ENCODE measurements at regions not wholly inside any gene's neighbourhood (a gene's known extent, or its start where the extent isn't known, plus 50 kb on each side); places are given as distances from the start of the nearest gene placed in this dataset.

DNA sequence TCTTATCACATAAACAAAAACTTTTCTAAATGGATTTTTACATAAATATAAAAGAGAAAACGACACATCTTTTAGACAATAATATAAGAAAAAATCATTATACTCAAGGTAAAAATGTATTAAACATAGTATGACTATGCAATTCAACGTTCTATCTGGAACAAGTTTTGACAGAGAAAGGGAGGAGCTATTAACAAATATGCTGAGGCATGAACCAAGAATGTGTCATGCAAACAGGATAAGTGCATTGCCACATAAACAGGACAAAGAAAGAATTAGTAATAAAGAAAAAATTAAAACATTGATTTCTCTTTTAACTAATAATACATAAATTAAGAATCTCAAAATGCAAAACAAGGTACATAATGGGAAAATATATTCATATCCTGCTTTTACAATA lies 1353.4 kb upstream of the GJE1 start:
- no peak overlapping the region for H3K9ac ChIP-seq (ENCODE audit: extremely low read depth, low read length, poor library complexity, severe bottlenecking)
- Mint-ChIP-seq H3K27me3 (ENCODE audit: insufficient read depth) (no peaks in the 10 kb centered on the region), H3K36me3 (ENCODE audit: low read depth) (no peaks in the 10 kb centered on the region), H3K27ac (no peak overlapping the region), H3K4me3 (no peak overlapping the region), H3K9me3 (no peaks in the 10 kb centered on the region), H3K4me1 (no peaks in the 10 kb centered on the region)
- no peak overlapping the region for H3K27ac ChIP-seq (ENCODE audit: low read depth, low read length)
- H3K36me3 ChIP-seq (ENCODE audit: control insufficient read depth, insufficient read depth, low read length), result no peaks in the 10 kb centered on the region
- TF ChIP-seq CTCF (conservative IDR thresholded peaks at IDR 0.05), result no peak
- no peak for DNase-seq
- H3K4me1 ChIP-seq (ENCODE audit: control insufficient read depth, insufficient read depth, low read length), result no peaks in the 10 kb centered on the region
- no peaks in the 10 kb centered on the region for H3K9me3 ChIP-seq (ENCODE audit: control insufficient read depth, low read length)
- H3K27me3 ChIP-seq (ENCODE audit: control insufficient read depth, insufficient read depth, low read length, poor library complexity, severe bottlenecking), result no peaks in the 10 kb centered on the region
- H3K4me3 ChIP-seq (ENCODE audit: low read length), result no peak overlapping the region
- WGBS, 2 experiments (ENCODE audit: insufficient coverage in 1 of 2, insufficient read length in 1 of 2), result 100% methylated on average over 1 of the region's 2 CpGs; no CpG with 5 or more reads in 1 of the 2 experiments

- no peak overlapping the region for H3K27ac ChIP-seq (ENCODE audit: low read depth, low read length)
- H3K9ac ChIP-seq (ENCODE audit: extremely low read depth, low read length, poor library complexity, severe bottlenecking), result no peak overlapping the region
- no peaks in the 10 kb centered on the region for H3K9me3 ChIP-seq (ENCODE audit: control insufficient read depth, low read length)
- Mint-ChIP-seq H3K27ac (no peak overlapping the region), H3K4me3 (no peak overlapping the region), H3K4me1 (no peaks in the 10 kb centered on the region), H3K36me3 (ENCODE audit: low read depth) (no peaks in the 10 kb centered on the region), H3K9me3 (no peaks in the 10 kb centered on the region), H3K27me3 (ENCODE audit: insufficient read depth) (no peaks in the 10 kb centered on the region)
- no peaks in the 10 kb centered on the region for H3K27me3 ChIP-seq (ENCODE audit: control insufficient read depth, insufficient read depth, low read length, poor library complexity, severe bottlenecking)
- WGBS, 2 experiments (ENCODE audit: insufficient coverage in 1 of 2, insufficient read length in 1 of 2), result 78% methylated on average over 1 of the region's 4 CpGs; no CpG with 5 or more reads in 1 of the 2 experiments
- no peak for DNase-seq
- H3K36me3 ChIP-seq (ENCODE audit: control insufficient read depth, insufficient read depth, low read length), result no peaks in the 10 kb centered on the region
- TF ChIP-seq CTCF (conservative IDR thresholded peaks at IDR 0.05), result no peak
- no peak overlapping the region for H3K4me3 ChIP-seq (ENCODE audit: low read length)
- H3K4me1 ChIP-seq (ENCODE audit: control insufficient read depth, insufficient read depth, low read length), result no peaks in the 10 kb centered on the region
Observed at GRCh38 chr6:140777780-140778179, 1354.9 kb upstream of the GJE1 start.

GRCh38 chr6:140775061-140775460 lies 1357.7 kb upstream of the GJE1 start:
- Histone ChIP-seq H3K4me1 (ENCODE audit: control insufficient read depth, insufficient read depth, low read length) (no peaks in the 10 kb centered on the region), H3K4me3 (ENCODE audit: low read length) (no peak overlapping the region), H3K36me3 (ENCODE audit: control insufficient read depth, insufficient read depth, low read length) (no peaks in the 10 kb centered on the region), H3K9me3 (ENCODE audit: control insufficient read depth, low read length) (peaks cover 9% of the 10 kb centered on the region), H3K27ac (ENCODE audit: low read depth, low read length) (no peak overlapping the region), H3K27me3 (ENCODE audit: control insufficient read depth, insufficient read depth, low read length, poor library complexity, severe bottlenecking) (no peaks in the 10 kb centered on the region), H3K9ac (ENCODE audit: extremely low read depth, low read length, poor library complexity, severe bottlenecking) (no peak overlapping the region)
- TF ChIP-seq CTCF (conservative IDR thresholded peaks at IDR 0.05), result no peak
- DNase-seq, result no peak
- Mint-ChIP-seq H3K4me3 (no peak overlapping the region), H3K27me3 (ENCODE audit: insufficient read depth) (no peaks in the 10 kb centered on the region), H3K36me3 (ENCODE audit: low read depth) (no peaks in the 10 kb centered on the region), H3K9me3 (peaks cover 13% of the 10 kb centered on the region), H3K4me1 (no peaks in the 10 kb centered on the region), H3K27ac (no peak overlapping the region)
- WGBS, 2 experiments (ENCODE audit: insufficient coverage in 1 of 2, insufficient read length in 1 of 2), result 91 to 92% methylated on average over 1 to 3 of the region's 3 CpGs

Measured in endodermal cell (in vitro differentiated cells).